ENCODE measurements at regions not wholly inside any gene's neighbourhood (a gene's known extent, or its start where the extent isn't known, plus 50 kb on each side); places are given as distances from the start of the nearest gene placed in this dataset.
"Not testable (repeated sequence)": the region's sequence is repeated elsewhere in the genome, so short reads cannot be mapped to it uniquely, and the experiment has no call there.

DNA sequence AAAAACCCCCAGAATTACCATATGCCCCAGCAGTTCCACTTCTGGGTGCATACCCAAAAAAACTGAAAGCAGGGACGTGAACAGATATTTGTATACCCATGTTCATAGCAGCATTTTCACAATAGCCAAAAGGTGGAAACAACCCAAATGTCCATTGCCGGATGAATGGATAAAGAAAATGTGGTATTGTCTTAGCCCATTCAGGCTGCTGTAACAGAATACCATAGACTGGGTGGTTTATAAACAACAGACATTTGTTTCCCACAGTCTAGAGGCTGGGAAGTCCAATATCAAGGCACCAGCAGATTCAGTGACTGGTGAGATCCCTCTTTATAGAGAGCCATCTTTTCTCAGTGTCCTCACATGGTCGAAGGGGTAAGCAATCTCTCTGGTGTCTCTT lies 182.1 kb upstream of the ANKRD28 start:
- no peak for DNase-seq
- no peak overlapping the region for H3K4me3 ChIP-seq
- H3K27me3 ChIP-seq, result no peaks in the 10 kb centered on the region
- peaks cover 5% of the 10 kb centered on the region; the same call in 1 of the 2 replicates for H3K4me1 ChIP-seq
- H3K9me3 ChIP-seq (replicated peaks), result no peaks in the 10 kb centered on the region
- no peaks in the 10 kb centered on the region for H3K36me3 ChIP-seq
- no peak overlapping the region for H3K27ac ChIP-seq

DNA sequence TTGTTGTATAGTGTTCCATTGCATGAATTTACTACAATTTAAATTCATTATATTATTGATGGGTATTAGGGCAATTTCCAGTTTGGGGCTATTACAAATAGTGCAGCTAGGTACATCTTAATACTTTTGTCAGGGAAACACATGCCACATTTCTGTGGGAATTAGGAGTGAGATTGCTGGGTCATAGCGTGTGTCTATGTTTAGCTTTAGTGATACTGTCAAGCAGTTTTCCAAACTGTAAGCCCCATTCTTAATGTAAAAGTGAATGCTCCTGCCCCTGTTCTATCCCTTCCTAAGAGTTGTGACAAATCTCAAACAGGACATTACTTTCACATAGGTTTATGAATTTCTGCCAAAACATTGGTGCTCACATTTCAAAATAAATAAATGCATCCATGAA lies 184.5 kb upstream of the ANKRD28 start:
- Histone ChIP-seq H3K27me3 (no peaks in the 10 kb centered on the region), H3K27ac (peak overlapping the region; percentile 25; the same call in 1 of the 2 replicates), H3K4me3 (peak overlapping the region; percentile 43), H3K36me3 (no peaks in the 10 kb centered on the region), H3K9me3 (replicated peaks) (no peaks in the 10 kb centered on the region; the same call in 1 of the 2 replicates), H3K4me1 (peaks cover 5% of the 10 kb centered on the region; the same call in 1 of the 2 replicates)
- no peak for DNase-seq

DNA sequence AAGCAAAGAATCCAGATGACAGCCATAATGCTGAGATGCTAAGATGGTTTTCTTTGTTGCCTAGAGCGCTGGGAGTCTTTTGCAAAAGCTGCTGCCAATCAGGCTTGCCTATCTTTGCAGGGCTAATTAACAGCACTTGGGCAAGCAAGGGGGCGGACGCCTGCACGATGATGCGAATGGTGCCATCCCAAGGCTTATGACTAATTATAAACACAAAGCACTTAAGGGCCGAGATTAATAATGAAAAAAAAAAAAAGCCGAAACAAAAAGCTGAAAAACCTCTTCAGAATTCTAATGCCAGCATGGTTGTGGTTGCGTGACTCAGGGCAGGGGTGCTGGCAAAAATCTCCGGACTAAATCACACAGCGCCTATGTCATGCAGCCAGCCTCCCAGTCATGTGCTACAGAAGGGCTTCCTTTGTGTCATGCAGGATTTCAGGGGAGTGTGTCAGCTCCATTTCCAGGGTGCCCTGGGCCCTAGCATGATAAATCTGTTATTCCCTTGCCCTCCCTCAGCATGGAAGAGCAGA lies 185.0 kb upstream of the ANKRD28 start:
- peak; percentile 45 to 46 for DNase-seq
- Histone ChIP-seq H3K4me3 (peak overlapping the region; percentile 43), H3K9me3 (replicated peaks) (no peaks in the 10 kb centered on the region; the same call in 1 of the 2 replicates), H3K36me3 (no peaks in the 10 kb centered on the region), H3K27me3 (no peaks in the 10 kb centered on the region), H3K4me1 (peaks cover 5% of the 10 kb centered on the region; the same call in 1 of the 2 replicates), H3K27ac (peak overlapping the region; percentile 34)

DNA sequence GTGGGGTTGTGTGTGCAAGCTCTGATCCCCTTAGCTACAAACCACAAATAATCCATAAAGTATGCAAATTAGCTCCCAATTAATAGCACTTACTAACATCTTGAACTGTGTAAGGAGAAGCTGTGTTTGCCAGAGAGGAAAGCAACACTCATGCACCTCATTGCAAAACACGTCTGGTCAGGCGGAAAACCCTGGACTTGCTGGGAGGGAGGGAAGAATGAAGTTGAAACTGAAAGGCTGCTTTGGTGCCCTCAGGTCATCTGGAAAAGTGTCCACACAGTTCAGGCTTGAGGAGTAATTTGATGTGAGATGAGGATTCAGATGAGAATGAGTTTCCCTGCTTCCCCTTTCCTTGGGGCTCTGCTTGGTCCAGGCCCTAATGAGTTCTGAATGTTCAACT lies 185.5 kb upstream of the ANKRD28 start:
- H3K4me3 ChIP-seq, result peak overlapping the region; percentile 43
- H3K27ac ChIP-seq, result peak overlapping the region; percentile 34
- H3K36me3 ChIP-seq, result no peaks in the 10 kb centered on the region
- H3K27me3 ChIP-seq, result no peaks in the 10 kb centered on the region
- H3K4me1 ChIP-seq, result peaks cover 5% of the 10 kb centered on the region; the same call in 1 of the 2 replicates
- H3K9me3 ChIP-seq (replicated peaks), result no peaks in the 10 kb centered on the region; the same call in 1 of the 2 replicates
- no peak for DNase-seq

DNA sequence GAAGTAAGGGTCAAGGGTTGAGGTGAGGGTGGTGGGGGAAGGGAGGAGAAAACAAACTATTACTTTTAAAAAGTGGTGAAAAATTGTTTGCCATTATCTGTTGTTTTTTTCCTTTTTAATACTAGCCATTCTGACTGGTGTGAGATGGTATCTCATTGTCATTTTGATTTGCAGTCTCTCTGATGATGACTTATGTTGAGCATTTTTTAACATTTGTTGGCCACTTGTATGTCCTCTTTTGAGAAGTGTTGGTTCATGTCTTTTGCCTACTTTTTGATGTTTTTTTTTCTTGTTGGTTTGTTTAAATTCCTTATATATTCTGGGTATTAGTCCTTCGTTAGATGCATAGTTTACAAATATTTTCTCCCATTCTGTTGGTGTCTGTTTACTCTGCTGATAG lies 185.9 kb upstream of the ANKRD28 start:
- H3K4me1 ChIP-seq, result peaks cover 5% of the 10 kb centered on the region; the same call in 1 of the 2 replicates
- DNase-seq, result no peak
- H3K36me3 ChIP-seq, result no peaks in the 10 kb centered on the region
- H3K27ac ChIP-seq, result peak overlapping the region; percentile 34; the same call in 1 of the 2 replicates
- H3K9me3 ChIP-seq (replicated peaks), result no peaks in the 10 kb centered on the region; the same call in 1 of the 2 replicates
- H3K27me3 ChIP-seq, result no peaks in the 10 kb centered on the region
- H3K4me3 ChIP-seq, result no peak overlapping the region

DNA sequence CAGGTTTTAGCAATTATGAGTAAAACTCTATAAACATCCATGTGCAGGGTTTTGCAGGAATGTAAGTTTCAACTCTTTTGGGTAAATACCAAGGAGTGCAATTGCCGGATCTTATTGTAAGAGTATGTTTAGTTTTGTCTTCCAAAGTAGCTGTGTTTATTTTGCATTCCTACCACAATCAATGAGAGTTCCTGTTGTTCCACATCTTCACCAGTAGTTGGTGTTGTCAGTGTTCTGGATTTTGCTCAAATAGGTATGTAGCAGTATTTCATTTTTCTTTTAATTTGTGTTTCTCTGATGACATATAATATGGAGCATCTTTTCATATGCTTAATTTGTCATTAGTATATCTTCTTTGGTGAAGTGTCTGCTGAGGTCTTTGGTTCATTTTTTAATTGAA lies 185.1 kb upstream of the GALNT15 start:
- no peak overlapping the region for H3K4me3 ChIP-seq
- no peak for DNase-seq
- no peaks in the 10 kb centered on the region for H3K27me3 ChIP-seq
- H3K4me1 ChIP-seq, result no peaks in the 10 kb centered on the region
- no peaks in the 10 kb centered on the region for H3K36me3 ChIP-seq
- no peak overlapping the region for H3K27ac ChIP-seq
- no peaks in the 10 kb centered on the region; the same call in 1 of the 2 replicates for H3K9me3 ChIP-seq (replicated peaks)

DNA sequence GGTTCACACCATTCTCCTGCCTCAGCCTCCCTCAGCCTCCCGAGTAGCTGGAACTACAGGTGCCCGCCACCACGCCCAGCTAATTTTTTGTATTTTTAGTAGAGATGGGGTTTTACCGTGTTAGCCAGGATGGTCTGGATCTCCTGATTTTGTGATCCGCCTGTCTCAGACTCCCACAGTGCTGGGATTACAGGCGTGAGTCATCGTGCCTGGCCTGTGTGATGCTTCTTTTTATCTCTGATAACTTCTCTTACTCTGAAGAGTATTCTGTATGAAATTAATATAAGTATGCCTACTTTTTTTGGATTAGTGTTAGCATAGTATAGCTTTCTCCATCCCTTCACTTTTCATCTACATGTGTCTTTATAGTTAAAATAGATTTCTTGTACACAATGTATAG lies 180.8 kb upstream of the GALNT15 start:
- DNase-seq; H3K27me3 ChIP-seq; H3K9me3 ChIP-seq (replicated peaks); H3K4me3 ChIP-seq; H3K4me1 ChIP-seq; H3K36me3 ChIP-seq; H3K27ac ChIP-seq: not testable (repeated sequence)

DNA sequence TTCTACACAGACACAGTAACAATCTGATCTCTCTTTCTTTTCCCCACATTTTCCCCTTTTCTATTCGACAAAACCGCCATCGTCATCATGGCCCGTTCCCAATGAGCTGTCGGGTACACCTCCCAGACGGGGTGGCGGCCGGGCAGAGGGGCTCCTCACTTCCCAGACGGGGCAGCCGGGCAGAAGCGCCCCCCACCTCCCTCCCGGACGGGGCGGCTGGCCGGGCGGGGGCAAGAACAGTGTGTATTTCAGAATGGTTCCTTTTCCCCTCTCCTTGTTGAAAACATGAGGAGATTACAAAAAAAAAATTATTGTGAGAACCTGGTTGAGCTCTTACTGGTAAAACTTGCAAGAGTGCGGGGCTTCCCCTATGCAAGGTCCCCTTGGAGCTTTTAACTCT lies 178.0 kb upstream of the GALNT15 start:
- not testable (repeated sequence) for DNase-seq; H3K4me1 ChIP-seq; H3K27ac ChIP-seq; H3K4me3 ChIP-seq; H3K27me3 ChIP-seq; H3K36me3 ChIP-seq; H3K9me3 ChIP-seq (replicated peaks)

DNA sequence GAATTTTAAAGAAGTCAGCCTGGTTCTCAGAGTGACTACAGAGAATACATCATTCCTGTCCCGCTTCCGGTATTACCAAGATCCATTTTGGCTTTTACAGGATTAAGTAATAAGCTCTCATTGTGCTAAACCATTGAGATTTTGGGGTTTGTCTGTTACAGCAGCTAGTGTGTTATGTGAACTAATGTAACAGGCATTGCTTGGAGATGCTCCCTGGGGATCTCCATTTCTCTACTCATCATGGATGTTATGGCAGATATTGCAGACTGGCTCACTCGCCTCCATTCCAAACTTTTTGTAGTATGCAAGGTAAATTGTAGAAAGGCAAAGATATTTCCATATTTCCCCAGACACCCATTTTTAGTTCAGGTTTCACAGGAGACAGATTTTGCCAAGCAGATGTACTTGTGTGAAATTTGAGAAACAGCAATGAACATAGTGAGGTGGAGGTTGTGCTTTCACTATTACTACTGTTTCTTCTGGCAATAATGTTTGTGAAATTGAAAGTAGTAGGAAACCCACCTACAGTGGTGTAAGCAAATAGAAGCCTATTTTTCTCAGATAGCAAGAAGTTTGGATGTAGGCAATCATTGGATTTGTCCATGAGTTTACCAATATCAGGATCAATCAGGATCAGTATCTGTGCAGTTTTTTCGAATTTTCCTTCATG lies 177.1 kb upstream of the GALNT15 start:
- Histone ChIP-seq H3K36me3 (no peaks in the 10 kb centered on the region), H3K4me3 (no peak overlapping the region), H3K4me1 (no peaks in the 10 kb centered on the region), H3K27me3 (no peaks in the 10 kb centered on the region), H3K9me3 (replicated peaks) (no peaks in the 10 kb centered on the region), H3K27ac (no peak overlapping the region)
- DNase-seq, result no peak

DNA sequence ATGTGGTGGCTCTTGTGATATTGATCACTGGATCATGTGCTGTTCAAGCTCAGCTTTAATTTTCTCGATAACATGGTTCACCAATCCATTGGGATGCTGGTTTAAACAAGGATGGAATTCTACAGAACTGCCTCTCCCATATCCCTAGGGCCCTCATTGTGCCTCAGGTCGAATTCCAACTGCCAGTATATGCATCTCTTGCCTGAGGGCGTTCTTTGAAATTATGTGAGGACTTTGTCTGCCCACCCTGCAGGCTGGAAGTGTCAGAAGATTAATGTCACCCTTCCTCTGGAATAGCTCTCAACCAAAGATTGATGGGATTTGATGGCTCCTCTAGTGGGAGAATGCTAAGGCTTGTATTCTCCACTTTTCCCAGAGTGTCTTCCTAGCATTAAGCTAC lies 175.6 kb upstream of the GALNT15 start:
- no peaks in the 10 kb centered on the region for H3K9me3 ChIP-seq (replicated peaks)
- DNase-seq, result no peak
- no peaks in the 10 kb centered on the region for H3K27me3 ChIP-seq
- H3K36me3 ChIP-seq, result no peaks in the 10 kb centered on the region
- H3K4me3 ChIP-seq, result no peak overlapping the region
- no peaks in the 10 kb centered on the region for H3K4me1 ChIP-seq
- no peak overlapping the region for H3K27ac ChIP-seq

DNA sequence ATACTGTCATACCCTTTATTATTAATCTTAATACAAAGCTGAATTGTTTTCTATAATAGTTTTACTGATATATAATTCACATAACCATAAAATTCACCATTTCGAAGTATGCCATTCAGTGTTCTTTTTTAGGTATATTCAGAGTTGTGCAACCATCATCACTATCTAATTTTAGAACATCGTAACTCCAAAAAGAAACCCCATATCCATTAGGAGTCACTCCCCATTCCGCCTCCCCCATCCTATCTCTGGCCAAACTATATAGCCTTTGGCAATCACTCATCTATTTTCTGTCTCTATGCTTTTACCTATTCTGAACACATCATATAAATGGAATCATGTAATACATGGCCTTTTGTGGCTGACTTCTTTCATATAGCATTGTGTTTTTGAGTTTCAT lies 169.7 kb upstream of the GALNT15 start:
- no peaks in the 10 kb centered on the region for H3K9me3 ChIP-seq (replicated peaks)
- H3K4me3 ChIP-seq, result no peak overlapping the region

DNA sequence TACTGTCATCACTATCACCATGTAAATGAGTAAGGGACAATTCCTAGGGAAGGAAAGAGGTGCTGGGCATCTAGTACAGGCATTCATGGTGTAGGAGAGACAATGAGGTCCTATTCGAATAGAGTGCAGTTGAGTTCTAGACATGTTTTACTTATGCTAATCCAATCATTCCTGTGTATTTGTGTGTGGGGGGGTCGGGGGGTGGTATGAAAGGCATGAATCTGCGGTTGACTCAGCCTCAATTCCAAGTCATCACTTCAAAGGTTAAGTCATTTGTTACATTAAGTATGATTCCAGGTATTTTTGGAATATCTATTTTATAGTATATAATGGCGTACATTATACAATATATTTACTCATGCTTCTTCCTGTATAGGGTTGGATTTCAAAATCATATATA lies 163.1 kb upstream of the GALNT15 start:
- no peak for DNase-seq
- Histone ChIP-seq H3K4me3 (no peak overlapping the region), H3K9me3 (replicated peaks) (no peaks in the 10 kb centered on the region), H3K27ac (no peak overlapping the region), H3K27me3 (no peaks in the 10 kb centered on the region), H3K4me1 (no peaks in the 10 kb centered on the region), H3K36me3 (no peaks in the 10 kb centered on the region)

More for the DNA sequence above, 169.7 kb upstream of the GALNT15 start:
- H3K27ac ChIP-seq, result no peak overlapping the region
- no peak for DNase-seq
- no peaks in the 10 kb centered on the region for H3K27me3 ChIP-seq
- H3K36me3 ChIP-seq, result no peaks in the 10 kb centered on the region
- H3K4me1 ChIP-seq, result no peaks in the 10 kb centered on the region

DNA sequence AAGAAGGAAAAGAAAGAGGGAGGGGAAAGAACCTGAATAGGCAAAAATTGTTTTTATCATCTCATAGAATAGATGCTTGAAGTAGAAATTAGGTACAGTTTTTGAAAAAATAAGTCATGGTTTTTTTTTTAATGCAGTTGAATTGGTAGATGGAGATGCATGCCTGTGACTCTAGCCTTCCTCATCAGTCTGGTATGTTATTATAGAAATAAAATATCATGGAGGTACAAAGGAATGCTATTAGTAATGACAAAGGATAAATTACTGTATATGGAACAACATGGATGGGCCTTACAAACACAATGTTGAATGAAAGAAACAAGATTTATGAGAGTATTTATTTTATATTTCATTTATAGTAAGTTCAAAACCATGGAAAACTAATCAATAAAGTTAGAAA lies 162.4 kb upstream of the GALNT15 start:
- Histone ChIP-seq H3K36me3 (no peaks in the 10 kb centered on the region), H3K27ac (no peak overlapping the region), H3K4me3 (no peak overlapping the region), H3K4me1 (no peaks in the 10 kb centered on the region), H3K27me3 (no peaks in the 10 kb centered on the region), H3K9me3 (replicated peaks) (no peaks in the 10 kb centered on the region)
- DNase-seq, result no peak

DNA sequence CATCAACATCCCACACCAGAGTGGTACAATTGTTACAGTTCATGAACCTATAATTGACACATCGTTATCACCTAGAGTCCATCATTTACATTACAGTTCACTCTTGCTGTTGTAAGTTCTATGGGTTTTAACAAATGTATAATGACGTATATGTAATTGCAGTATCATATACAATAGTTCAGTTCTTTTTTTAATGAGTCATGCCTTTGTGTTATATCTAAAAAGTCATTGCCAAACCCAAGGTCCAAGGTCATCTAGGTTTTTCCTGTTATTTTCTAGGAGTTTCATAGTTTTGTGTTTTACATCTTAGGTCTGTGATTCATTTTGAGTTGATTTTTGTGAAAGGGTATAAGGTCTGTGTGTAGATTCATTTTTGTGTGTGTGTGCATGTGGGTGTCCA lies 160.9 kb upstream of the GALNT15 start:
- no peaks in the 10 kb centered on the region for H3K4me1 ChIP-seq
- no peak overlapping the region for H3K27ac ChIP-seq
- no peaks in the 10 kb centered on the region for H3K36me3 ChIP-seq
- no peak overlapping the region for H3K4me3 ChIP-seq
- no peaks in the 10 kb centered on the region for H3K27me3 ChIP-seq
- no peaks in the 10 kb centered on the region for H3K9me3 ChIP-seq (replicated peaks)
- no peak for DNase-seq

DNA sequence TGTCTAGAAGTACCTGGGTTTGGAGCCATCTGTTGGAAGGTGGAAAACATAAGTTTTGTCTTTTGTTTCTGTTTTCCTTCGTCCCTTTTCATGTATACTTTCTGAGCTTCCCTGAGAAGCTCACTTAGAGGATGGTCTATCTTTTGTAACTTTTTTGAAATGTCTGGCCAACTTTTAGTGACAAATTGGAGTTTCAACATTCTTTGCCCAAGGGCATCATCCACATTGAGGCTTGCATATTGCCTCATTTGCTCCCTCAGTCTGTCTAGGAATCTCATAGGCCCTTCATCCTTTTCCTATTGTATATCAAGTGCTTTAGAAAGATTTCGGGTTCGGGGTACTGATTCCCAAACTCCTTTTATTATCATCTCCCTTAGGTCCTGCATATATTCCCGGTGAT lies 152.7 kb upstream of the GALNT15 start:
- H3K27me3 ChIP-seq; H3K27ac ChIP-seq; DNase-seq; H3K36me3 ChIP-seq; H3K9me3 ChIP-seq (replicated peaks); H3K4me3 ChIP-seq; H3K4me1 ChIP-seq: not testable (repeated sequence)

DNA sequence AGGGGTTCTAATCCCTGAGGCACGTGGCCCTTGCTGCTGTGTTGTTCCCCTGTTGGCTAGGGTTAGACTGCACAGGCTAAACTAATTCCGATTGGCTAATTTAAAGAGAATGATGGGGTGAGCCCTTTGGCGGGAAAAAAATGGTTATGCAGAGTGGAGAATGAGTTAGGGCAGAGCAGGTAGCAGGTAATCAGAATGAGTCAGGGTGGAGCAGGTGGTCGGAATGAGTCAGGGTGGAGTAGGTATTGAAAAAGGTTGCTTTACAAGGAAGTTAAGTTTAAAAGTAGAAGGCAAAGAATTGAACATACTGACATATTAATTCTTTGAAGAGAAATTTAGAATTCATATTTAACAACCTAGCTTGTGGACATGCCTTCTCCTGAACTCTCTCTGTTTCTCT lies 150.6 kb upstream of the GALNT15 start:
- H3K27ac ChIP-seq, result not testable (repeated sequence)

More for the DNA sequence above, 150.6 kb upstream of the GALNT15 start:
- H3K4me1 ChIP-seq; H3K27me3 ChIP-seq; H3K36me3 ChIP-seq; H3K4me3 ChIP-seq; DNase-seq; H3K9me3 ChIP-seq (replicated peaks): not testable (repeated sequence)

Data from SJCRH30 (cell line).